ENCODE measurements at regions not wholly inside any gene's neighbourhood (a gene's known extent, or its start where the extent isn't known, plus 50 kb on each side); places are given as distances from the start of the nearest gene placed in this dataset.

DNA sequence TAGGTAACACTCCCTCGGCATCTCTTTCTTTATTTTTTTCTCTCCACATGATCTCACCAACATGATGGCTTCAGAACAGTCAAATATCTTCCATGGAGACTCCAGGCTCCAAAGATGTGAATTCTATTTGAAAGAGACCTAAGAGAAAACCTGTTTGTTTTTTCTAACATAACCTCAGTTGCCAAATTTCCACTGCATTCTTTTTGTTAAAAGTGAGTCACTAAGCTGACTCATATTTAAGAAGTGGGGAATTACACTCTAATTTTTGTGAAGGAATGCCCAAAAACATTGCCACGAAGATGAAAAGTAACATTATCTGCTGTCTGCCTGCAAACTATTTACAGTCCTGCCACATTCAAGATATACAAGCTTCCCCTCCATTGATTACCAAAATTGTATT lies 1337.6 kb downstream of the LRFN5 start:
- TF ChIP-seq, protein P1, sequence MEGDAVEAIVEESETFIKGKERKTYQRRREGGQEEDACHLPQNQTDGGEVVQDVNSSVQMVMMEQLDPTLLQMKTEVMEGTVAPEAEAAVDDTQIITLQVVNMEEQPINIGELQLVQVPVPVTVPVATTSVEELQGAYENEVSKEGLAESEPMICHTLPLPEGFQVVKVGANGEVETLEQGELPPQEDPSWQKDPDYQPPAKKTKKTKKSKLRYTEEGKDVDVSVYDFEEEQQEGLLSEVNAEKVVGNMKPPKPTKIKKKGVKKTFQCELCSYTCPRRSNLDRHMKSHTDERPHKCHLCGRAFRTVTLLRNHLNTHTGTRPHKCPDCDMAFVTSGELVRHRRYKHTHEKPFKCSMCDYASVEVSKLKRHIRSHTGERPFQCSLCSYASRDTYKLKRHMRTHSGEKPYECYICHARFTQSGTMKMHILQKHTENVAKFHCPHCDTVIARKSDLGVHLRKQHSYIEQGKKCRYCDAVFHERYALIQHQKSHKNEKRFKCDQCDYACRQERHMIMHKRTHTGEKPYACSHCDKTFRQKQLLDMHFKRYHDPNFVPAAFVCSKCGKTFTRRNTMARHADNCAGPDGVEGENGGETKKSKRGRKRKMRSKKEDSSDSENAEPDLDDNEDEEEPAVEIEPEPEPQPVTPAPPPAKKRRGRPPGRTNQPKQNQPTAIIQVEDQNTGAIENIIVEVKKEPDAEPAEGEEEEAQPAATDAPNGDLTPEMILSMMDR (conservative IDR thresholded peaks at IDR 0.05): no peak
- TF ChIP-seq ZFX (IDR thresholded peaks at IDR 0.05): no peak
